SK-N-SH (cell line): ENCODE measurements at regions not wholly inside any gene's neighbourhood (a gene's known extent, or its start where the extent isn't known, plus 50 kb on each side); places are given as distances from the start of the nearest gene placed in this dataset.

ENCODE experiments used
- CTCF ChIA-PET: fragments of 300-600, 350-600 bp; formaldehyde crosslinking; extraction: SDS; loops from one replicate; lab custom pipeline; 2021; lab: Yijun Ruan, JAX
- POLR2A ChIA-PET: fragments of 350-600 bp; sonication (Branson Sonifier 250); formaldehyde crosslinking; extraction: SDS; loops from one replicate; lab custom pipeline; 2020; ENCODE audit warnings: antibody characterized with exemption, inconsistent platforms; lab: Yijun Ruan, JAX
- DNase-seq: peaks from one replicate; pipeline ENCODE4 v3.0.0; 2012
- H2AFZ ChIP-seq: fragments of 200-600 bp; sonication (generic); 2 replicates; pipeline ENCODE4 v1.8.1; 2016; ENCODE audit warnings: antibody characterized with exemption, mild to moderate bottlenecking, low read depth
- H3F3A ChIP-seq: fragments of 200-600 bp; sonication (generic); replicated peaks from 2 replicates; pipeline ENCODE3; 2016; ENCODE audit warnings: antibody characterized with exemption, mild to moderate bottlenecking; ENCODE audit not compliant: insufficient read depth
- H3K27ac ChIP-seq, 2 experiments: fragments of 200-500 bp in 1 of 2; fragments of 200-600 bp in 1 of 2; sonication (Bioruptor generic) in 1 of 2; sonication (generic), shearing (Covaris generic) in 1 of 2; 2 replicates each; pipeline versions ENCODE4 v1.5.1 to v1.6.1; 2014 to 2016; ENCODE audit warnings: low read depth in 2 of 2, inconsistent platforms in 1 of 2, low read length in 1 of 2, mild to moderate bottlenecking in 1 of 2, mixed read lengths in 1 of 2
- H3K27me3 ChIP-seq: fragments of 200-600 bp; sonication (generic), shearing (Covaris generic); 2 replicates; pipeline ENCODE4 v1.6.1; 2016; ENCODE audit warnings: mixed run types; ENCODE audit not compliant: insufficient read depth
- H3K36me3 ChIP-seq, 2 experiments: fragments of 200-500 bp in 1 of 2; fragments of 200-600 bp in 1 of 2; sonication (Bioruptor generic) in 1 of 2; sonication (generic) in 1 of 2; replicated peaks in 1 of 2; 2 replicates each; pipeline versions ENCODE3 to v1.5.1; 2014 to 2016; ENCODE audit warnings: low read length in 1 of 2, mild to moderate bottlenecking in 1 of 2; ENCODE audit not compliant: insufficient read depth in 2 of 2, control insufficient read depth in 1 of 2
- H3K4me1 ChIP-seq, 2 experiments: fragments of 200-500 bp in 1 of 2; fragments of 200-600 bp in 1 of 2; sonication (Bioruptor generic) in 1 of 2; sonication (generic), shearing (Covaris generic) in 1 of 2; 2 replicates each; pipeline versions ENCODE4 v1.5.1 to v1.6.1; 2014 to 2016; ENCODE audit warnings: low read depth in 1 of 2, low read length in 1 of 2, mixed run types in 1 of 2; ENCODE audit not compliant: insufficient read depth in 2 of 2, control insufficient read depth in 1 of 2
- H3K4me2 ChIP-seq: fragments of 200-600 bp; sonication (generic), shearing (Covaris generic); 2 replicates; pipeline ENCODE4 v1.6.1; 2017; ENCODE audit warnings: mixed run types
- H3K4me3 ChIP-seq, 2 experiments: fragments of 200-500 bp in 1 of 2; fragments of 200-600 bp in 1 of 2; sonication (Bioruptor generic) in 1 of 2; sonication (generic), shearing (Covaris generic) in 1 of 2; 2 replicates each; pipeline versions ENCODE4 v1.5.1 to v1.8.1; 2014 to 2016; ENCODE audit warnings: low read depth in 2 of 2, inconsistent platforms in 1 of 2, low read length in 1 of 2, mild to moderate bottlenecking in 1 of 2, mixed read lengths in 1 of 2, moderate library complexity in 1 of 2
- H3K79me2 ChIP-seq: fragments of 200-600 bp; sonication (generic); 2 replicates; pipeline ENCODE4 v1.8.1; 2017; ENCODE audit warnings: mild to moderate bottlenecking; ENCODE audit not compliant: insufficient read depth
- H3K9ac ChIP-seq: fragments of 200-600 bp; sonication (generic); 2 replicates; pipeline ENCODE4 v1.6.1; 2017; ENCODE audit warnings: mixed run types
- H3K9me2 ChIP-seq: fragments of 200-600 bp; sonication (generic); 2 replicates; pipeline ENCODE4 v1.6.1; 2017; ENCODE audit warnings: mixed run types
- H3K9me3 ChIP-seq: fragments of 200-600 bp; sonication (generic); 2 replicates; pipeline ENCODE4 v1.6.1; 2017; ENCODE audit warnings: mixed run types, mild to moderate bottlenecking, moderate library complexity
- H4K20me1 ChIP-seq: fragments of 200-600 bp; sonication (generic); 2 replicates; pipeline ENCODE4 v1.6.1; 2017; ENCODE audit warnings: mild to moderate bottlenecking, mixed run types; ENCODE audit not compliant: insufficient read depth
- CHD2 ChIP-seq: fragments of 150-350 bp; IDR thresholded peaks from 2 replicates; pipeline ENCODE4 v1.6.1; 2018; ENCODE audit warnings: low read length; ENCODE audit not compliant: partially characterized antibody
- EZH2phosphoT487 ChIP-seq: fragments of 200-600 bp; sonication (generic); IDR thresholded peaks from 2 replicates; pipeline ENCODE4 v1.6.1; 2017; ENCODE audit warnings: low read depth, mixed run types, mild to moderate bottlenecking, antibody characterized with exemption, moderate library complexity, borderline replicate concordance
- FOSL2 ChIP-seq: IDR thresholded peaks from 2 replicates; pipeline ENCODE4 v1.4.0; 2012; ENCODE audit warnings: low read depth, mild to moderate bottlenecking, moderate library complexity, borderline replicate concordance
- FOXM1 ChIP-seq: IDR thresholded peaks from 2 replicates; pipeline ENCODE4 v1.4.0; 2012; ENCODE audit warnings: low read depth, mild to moderate bottlenecking
- GATA2 ChIP-seq: sonication (generic); formaldehyde crosslinking; IDR thresholded peaks from 2 replicates; pipeline ENCODE4 v1.5.0; 2020; ENCODE audit warnings: mild to moderate bottlenecking, missing genetic modification reagents
- JUND ChIP-seq: IDR thresholded peaks from 2 replicates; pipeline ENCODE4 v1.4.0; 2012
- MEF2A ChIP-seq: IDR thresholded peaks from 2 replicates; pipeline ENCODE4 v1.4.0; 2012; ENCODE audit warnings: low read depth, borderline replicate concordance
- NFIC ChIP-seq: IDR thresholded peaks from 2 replicates; pipeline ENCODE4 v1.4.0; 2012; ENCODE audit warnings: borderline replicate concordance
- NRF1 ChIP-seq: IDR thresholded peaks from 2 replicates; pipeline ENCODE4 v1.6.1; 2012; ENCODE audit warnings: low read depth, mild to moderate bottlenecking, low read length
- POLR2AphosphoS5 ChIP-seq: IDR thresholded peaks from 2 replicates; pipeline ENCODE4 v1.6.1; 2012; ENCODE audit warnings: low read depth, low read length
- RAD21 ChIP-seq: IDR thresholded peaks from 2 replicates; pipeline ENCODE4 v1.6.1; 2012; ENCODE audit warnings: mild to moderate bottlenecking, low read length
- RXRA ChIP-seq: IDR thresholded peaks from 2 replicates; pipeline ENCODE4 v1.4.0; 2012; ENCODE audit warnings: low read depth, mild to moderate bottlenecking, borderline replicate concordance
- SIN3A ChIP-seq: IDR thresholded peaks from 2 replicates; pipeline ENCODE4 v1.6.1; 2012; ENCODE audit warnings: low read depth, mild to moderate bottlenecking, low read length, moderate library complexity, borderline replicate concordance
- TEAD4 ChIP-seq: IDR thresholded peaks from 2 replicates; pipeline ENCODE4 v1.4.0; 2012; ENCODE audit warnings: mild to moderate bottlenecking, borderline replicate concordance; ENCODE audit not compliant: insufficient read depth
- YY1 ChIP-seq: IDR thresholded peaks from 2 replicates; pipeline ENCODE4 v1.4.0; 2012; ENCODE audit warnings: low read depth, mild to moderate bottlenecking
- WGBS: methylation state at CpG from one replicate; pipeline ENCODE4 v1.1.6; 2017; ENCODE audit warnings: low lambda C conversion rate; 5-methylcytosine and 5-hydroxymethylcytosine counted together
- TF ChIP-seq, protein P1 (sequence below): IDR thresholded peaks from 2 replicates; pipeline ENCODE4; 2012
- TF ChIP-seq, protein P2 (sequence below): IDR thresholded peaks from 2 replicates; pipeline ENCODE4 v1.4.0; 2012; ENCODE audit warnings: low read depth, borderline replicate concordance
- TF ChIP-seq, protein P3 (sequence below): IDR thresholded peaks from 2 replicates; pipeline ENCODE4 v1.4.0; 2012; ENCODE audit warnings: low read depth, borderline replicate concordance
- TF ChIP-seq, protein P4 (sequence below): IDR thresholded peaks from 2 replicates; pipeline ENCODE4 v1.6.1; 2012; ENCODE audit warnings: mild to moderate bottlenecking, low read depth, low read length, moderate library complexity

DNA sequence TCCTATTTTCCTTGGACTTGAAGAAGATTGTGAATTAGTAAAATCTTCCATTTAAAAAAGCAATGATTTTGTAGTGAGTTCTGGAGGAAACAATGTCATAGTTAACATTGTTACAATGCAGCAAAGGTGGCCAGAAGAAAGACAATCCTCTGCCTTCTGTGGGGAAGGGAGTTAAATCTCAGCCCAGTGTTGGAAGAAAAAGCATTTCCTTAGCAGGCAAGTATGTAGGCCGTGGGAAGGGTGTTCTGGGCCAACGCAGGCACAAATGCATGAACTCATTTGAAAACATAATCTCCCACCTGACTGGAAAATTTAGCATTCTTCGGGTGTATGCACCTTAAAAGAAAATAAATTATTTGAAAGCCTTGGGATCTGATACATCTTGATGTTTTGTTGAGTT, 258.6 kb downstream of the ADAMTS20 start:
- no peaks in the 10 kb centered on the region for H3K36me3 ChIP-seq
- no peaks in the 10 kb centered on the region for H3K79me2 ChIP-seq
- no peak overlapping the region for H3K9ac ChIP-seq
- H2AFZ ChIP-seq, result no peak overlapping the region
- no peaks in the 10 kb centered on the region for H3K27me3 ChIP-seq
- H4K20me1 ChIP-seq, result no peaks in the 10 kb centered on the region
- DNase-seq, result no peak
- TF ChIP-seq FOSL2, result no peak
- TF ChIP-seq TEAD4, result no peak
- no peak for TF ChIP-seq EZH2phosphoT487
- no peak for TF ChIP-seq FOXM1
- TF ChIP-seq, protein P1, sequence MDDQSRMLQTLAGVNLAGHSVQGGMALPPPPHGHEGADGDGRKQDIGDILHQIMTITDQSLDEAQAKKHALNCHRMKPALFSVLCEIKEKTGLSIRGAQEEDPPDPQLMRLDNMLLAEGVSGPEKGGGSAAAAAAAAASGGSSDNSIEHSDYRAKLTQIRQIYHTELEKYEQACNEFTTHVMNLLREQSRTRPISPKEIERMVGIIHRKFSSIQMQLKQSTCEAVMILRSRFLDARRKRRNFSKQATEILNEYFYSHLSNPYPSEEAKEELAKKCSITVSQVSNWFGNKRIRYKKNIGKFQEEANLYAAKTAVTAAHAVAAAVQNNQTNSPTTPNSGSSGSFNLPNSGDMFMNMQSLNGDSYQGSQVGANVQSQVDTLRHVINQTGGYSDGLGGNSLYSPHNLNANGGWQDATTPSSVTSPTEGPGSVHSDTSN, result no peak
- no peak for TF ChIP-seq NFIC
- no peak for TF ChIP-seq MEF2A
- TF ChIP-seq, protein P2, sequence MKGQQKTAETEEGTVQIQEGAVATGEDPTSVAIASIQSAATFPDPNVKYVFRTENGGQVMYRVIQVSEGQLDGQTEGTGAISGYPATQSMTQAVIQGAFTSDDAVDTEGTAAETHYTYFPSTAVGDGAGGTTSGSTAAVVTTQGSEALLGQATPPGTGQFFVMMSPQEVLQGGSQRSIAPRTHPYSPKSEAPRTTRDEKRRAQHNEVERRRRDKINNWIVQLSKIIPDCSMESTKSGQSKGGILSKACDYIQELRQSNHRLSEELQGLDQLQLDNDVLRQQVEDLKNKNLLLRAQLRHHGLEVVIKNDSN, result no peak
- no peak for TF ChIP-seq YY1
- TF ChIP-seq, protein P3, sequence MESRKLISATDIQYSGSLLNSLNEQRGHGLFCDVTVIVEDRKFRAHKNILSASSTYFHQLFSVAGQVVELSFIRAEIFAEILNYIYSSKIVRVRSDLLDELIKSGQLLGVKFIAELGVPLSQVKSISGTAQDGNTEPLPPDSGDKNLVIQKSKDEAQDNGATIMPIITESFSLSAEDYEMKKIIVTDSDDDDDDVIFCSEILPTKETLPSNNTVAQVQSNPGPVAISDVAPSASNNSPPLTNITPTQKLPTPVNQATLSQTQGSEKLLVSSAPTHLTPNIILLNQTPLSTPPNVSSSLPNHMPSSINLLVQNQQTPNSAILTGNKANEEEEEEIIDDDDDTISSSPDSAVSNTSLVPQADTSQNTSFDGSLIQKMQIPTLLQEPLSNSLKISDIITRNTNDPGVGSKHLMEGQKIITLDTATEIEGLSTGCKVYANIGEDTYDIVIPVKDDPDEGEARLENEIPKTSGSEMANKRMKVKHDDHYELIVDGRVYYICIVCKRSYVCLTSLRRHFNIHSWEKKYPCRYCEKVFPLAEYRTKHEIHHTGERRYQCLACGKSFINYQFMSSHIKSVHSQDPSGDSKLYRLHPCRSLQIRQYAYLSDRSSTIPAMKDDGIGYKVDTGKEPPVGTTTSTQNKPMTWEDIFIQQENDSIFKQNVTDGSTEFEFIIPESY, result no peak
- no peak for TF ChIP-seq SIN3A
- TF ChIP-seq, protein P4, sequence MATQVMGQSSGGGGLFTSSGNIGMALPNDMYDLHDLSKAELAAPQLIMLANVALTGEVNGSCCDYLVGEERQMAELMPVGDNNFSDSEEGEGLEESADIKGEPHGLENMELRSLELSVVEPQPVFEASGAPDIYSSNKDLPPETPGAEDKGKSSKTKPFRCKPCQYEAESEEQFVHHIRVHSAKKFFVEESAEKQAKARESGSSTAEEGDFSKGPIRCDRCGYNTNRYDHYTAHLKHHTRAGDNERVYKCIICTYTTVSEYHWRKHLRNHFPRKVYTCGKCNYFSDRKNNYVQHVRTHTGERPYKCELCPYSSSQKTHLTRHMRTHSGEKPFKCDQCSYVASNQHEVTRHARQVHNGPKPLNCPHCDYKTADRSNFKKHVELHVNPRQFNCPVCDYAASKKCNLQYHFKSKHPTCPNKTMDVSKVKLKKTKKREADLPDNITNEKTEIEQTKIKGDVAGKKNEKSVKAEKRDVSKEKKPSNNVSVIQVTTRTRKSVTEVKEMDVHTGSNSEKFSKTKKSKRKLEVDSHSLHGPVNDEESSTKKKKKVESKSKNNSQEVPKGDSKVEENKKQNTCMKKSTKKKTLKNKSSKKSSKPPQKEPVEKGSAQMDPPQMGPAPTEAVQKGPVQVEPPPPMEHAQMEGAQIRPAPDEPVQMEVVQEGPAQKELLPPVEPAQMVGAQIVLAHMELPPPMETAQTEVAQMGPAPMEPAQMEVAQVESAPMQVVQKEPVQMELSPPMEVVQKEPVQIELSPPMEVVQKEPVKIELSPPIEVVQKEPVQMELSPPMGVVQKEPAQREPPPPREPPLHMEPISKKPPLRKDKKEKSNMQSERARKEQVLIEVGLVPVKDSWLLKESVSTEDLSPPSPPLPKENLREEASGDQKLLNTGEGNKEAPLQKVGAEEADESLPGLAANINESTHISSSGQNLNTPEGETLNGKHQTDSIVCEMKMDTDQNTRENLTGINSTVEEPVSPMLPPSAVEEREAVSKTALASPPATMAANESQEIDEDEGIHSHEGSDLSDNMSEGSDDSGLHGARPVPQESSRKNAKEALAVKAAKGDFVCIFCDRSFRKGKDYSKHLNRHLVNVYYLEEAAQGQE, result no peak
- TF ChIP-seq RAD21, result no peak
- TF ChIP-seq POLR2AphosphoS5, result no peak
- no peak for TF ChIP-seq NRF1
- no peak for TF ChIP-seq GATA2 (CRISPR knock-in tag)
- no peak for TF ChIP-seq RXRA
- TF ChIP-seq JUND, result no peak
- TF ChIP-seq CHD2, result no peak
- H3K4me3 ChIP-seq, result no peak overlapping the region
- POLR2A ChIA-PET, result no interaction called here
- no peaks in the 10 kb centered on the region for H3K9me3 ChIP-seq
- no peaks in the 10 kb centered on the region for H3F3A ChIP-seq
- WGBS, result 52% methylated on average over 3 of the region's 3 CpGs
- no peaks in the 10 kb centered on the region for H3K9me2 ChIP-seq
- CTCF ChIA-PET, result no interaction called here
- H3K4me2 ChIP-seq, result no peak overlapping the region
- no peaks in the 10 kb centered on the region; a peak in 1 of 4 replicates for H3K4me1 ChIP-seq
- no peak overlapping the region for H3K27ac ChIP-seq
